HCT116 (cell line): ENCODE measurements at regions not wholly inside any gene's neighbourhood (a gene's known extent, or its start where the extent isn't known, plus 50 kb on each side); places are given as distances from the start of the nearest gene placed in this dataset.

Source experiments
- ATAC-seq: fragments of 200-7000 bp; cut with Tn5 transposase; 2 replicates; pipeline ENCODE4 v1.9.1; 2020; ENCODE audit warnings: mild to moderate bottlenecking, moderate library complexity
- BruUV-seq: library from RNA; stranded (reverse); fragments of 400-500 nt; replicated peaks from 2 replicates; lab custom pipeline; 2021; lab: Mats Ljungman, UMichigan
- CTCF ChIA-PET: fragments of 300-600 bp; sonication (Branson Sonifier 250); formaldehyde crosslinking; loops from one replicate; lab custom pipeline; 2021; ENCODE audit warnings: antibody characterized with exemption; lab: Charles Lee
- POLR2A ChIA-PET: fragments of 300-600, 350-600 bp; sonication (Branson Sonifier 250); formaldehyde crosslinking; loops from one replicate; lab custom pipeline; 2021; ENCODE audit warnings: antibody characterized with exemption; lab: Charles Lee
- RAD21 ChIA-PET, 2 experiments: fragments of 300-600 bp; sonication (Branson Sonifier 250); formaldehyde crosslinking; loops; one replicate each; lab custom pipeline; 2023; ENCODE audit warnings: low total read pairs in 2 of 2; ENCODE audit not compliant: uncharacterized antibody in 2 of 2, unreplicated experiment in 2 of 2, low non-redundant PET in 1 of 2; lab: Charles Lee
- DNase-seq: peaks from one replicate; pipeline ENCODE4 v3.0.0-alpha.2; 2010; ENCODE audit warnings: low read depth, low spot score
- H2AFZ ChIP-seq: fragments of 200-600 bp; shearing (Covaris generic), sonication (generic); 2 replicates; pipeline ENCODE4 v1.6.1; 2017; ENCODE audit warnings: low read depth, mixed run types, mixed read lengths, antibody characterized with exemption, low read length; ENCODE audit not compliant: poor library complexity, severe bottlenecking
- H3K27ac ChIP-seq: 2 replicates; pipeline ENCODE4 v1.5.1; 2012; ENCODE audit warnings: low read depth, low read length
- H3K27me3 ChIP-seq: fragments of 200-600 bp; sonication (generic); 2 replicates; pipeline ENCODE4 v1.6.1; 2016; ENCODE audit warnings: mixed run types, low read length, mixed read lengths; ENCODE audit not compliant: insufficient read depth
- H3K36me3 ChIP-seq, 2 experiments: fragments of 200-500 bp in 1 of 2; fragments of 200-600 bp in 1 of 2; sonication (Bioruptor generic) in 1 of 2; sonication (generic) in 1 of 2; 2 replicates each; pipeline versions ENCODE4 v1.5.1 to v1.6.1; 2014 to 2016; ENCODE audit warnings: low read length in 2 of 2, inconsistent platforms in 1 of 2, mixed read lengths in 1 of 2, mixed run types in 1 of 2; ENCODE audit not compliant: insufficient read depth in 2 of 2, control insufficient read depth in 1 of 2
- H3K4me1 ChIP-seq, 2 experiments: fragments of 200-600 bp in 1 of 2; sonication (generic) in 1 of 2; 2 replicates each; pipeline versions ENCODE4 v1.5.1 to v1.6.1; 2012 to 2017; ENCODE audit warnings: low read length in 2 of 2, inconsistent platforms in 1 of 2, mild to moderate bottlenecking in 1 of 2, mixed read lengths in 1 of 2, mixed run types in 1 of 2, moderate library complexity in 1 of 2; ENCODE audit not compliant: insufficient read depth in 2 of 2, control insufficient read depth in 1 of 2
- H3K4me2 ChIP-seq: fragments of 200-600 bp; sonication (generic); 2 replicates; pipeline ENCODE4 v1.6.1; 2017; ENCODE audit warnings: mixed run types, low read length, mixed read lengths
- H3K4me3 ChIP-seq, 2 experiments: fragments of 200-600 bp in 1 of 2; sonication (generic) in 1 of 2; replicated peaks in 1 of 2; 2 replicates each; pipeline ENCODE4 v1.5.1; 2011 to 2016; ENCODE audit warnings: low read length in 2 of 2, control low read depth in 1 of 2, low read depth in 1 of 2, mild to moderate bottlenecking in 1 of 2, mixed read lengths in 1 of 2, mixed run types in 1 of 2
- H3K79me2 ChIP-seq: fragments of 200-600 bp; sonication (generic); 2 replicates; pipeline ENCODE4 v1.6.1; 2017; ENCODE audit warnings: mild to moderate bottlenecking, mixed run types, low read length, moderate library complexity, mixed read lengths; ENCODE audit not compliant: insufficient read depth
- H3K9ac ChIP-seq: fragments of 200-600 bp; sonication (generic); 2 replicates; pipeline ENCODE4 v1.6.1; 2016; ENCODE audit warnings: low read length, mixed read lengths
- H3K9me2 ChIP-seq: fragments of 200-600 bp; sonication (generic), shearing (Covaris generic); 2 replicates; pipeline ENCODE4 v1.6.1; 2017; ENCODE audit warnings: mixed run types, mild to moderate bottlenecking, moderate library complexity; ENCODE audit not compliant: insufficient read depth
- H3K9me3 ChIP-seq, 2 experiments: fragments of 200-500 bp in 1 of 2; fragments of 200-600 bp in 1 of 2; sonication (Bioruptor generic) in 1 of 2; sonication (generic) in 1 of 2; 2 replicates each; pipeline ENCODE4 v1.6.1; 2014 to 2017; ENCODE audit warnings: low read length in 2 of 2, mixed read lengths in 2 of 2, inconsistent platforms in 1 of 2, low read depth in 1 of 2, mild to moderate bottlenecking in 1 of 2, mixed run types in 1 of 2, moderate library complexity in 1 of 2; ENCODE audit not compliant: control insufficient read depth in 1 of 2, insufficient read depth in 1 of 2
- H4K20me1 ChIP-seq: fragments of 200-600 bp; sonication (generic), shearing (Covaris generic); 2 replicates; pipeline ENCODE4 v1.6.1; 2017; ENCODE audit warnings: mixed run types, mild to moderate bottlenecking, moderate library complexity; ENCODE audit not compliant: insufficient read depth
- ATF3 ChIP-seq: IDR thresholded peaks from 2 replicates; pipeline ENCODE4 v1.6.1; 2012
- CBX3 ChIP-seq: IDR thresholded peaks from 2 replicates; pipeline ENCODE4 v1.6.1; 2012; ENCODE audit warnings: low read depth
- CEBPB ChIP-seq: IDR thresholded peaks from 2 replicates; pipeline ENCODE4 v1.6.1; 2012; ENCODE audit warnings: low read depth
- CTCF ChIP-seq, 3 experiments: fragments of 200-600 bp in 1 of 3; sonication (generic) in 1 of 3; IDR thresholded peaks in 2 of 3; conservative IDR thresholded peaks in 1 of 3; 2 replicates each; pipeline ENCODE4 v1.5.1; 2012 to 2017; ENCODE audit warnings: low read depth in 2 of 3, low read length in 2 of 3, antibody characterized with exemption in 1 of 3, borderline replicate concordance in 1 of 3, control low read depth in 1 of 3, mild to moderate bottlenecking in 1 of 3, mixed read lengths in 1 of 3, mixed run types in 1 of 3, moderate library complexity in 1 of 3; ENCODE audit not compliant: insufficient read depth in 1 of 3
- EGR1 ChIP-seq: IDR thresholded peaks from 2 replicates; pipeline ENCODE4 v1.6.1; 2012; ENCODE audit warnings: low read depth
- ELF1 ChIP-seq: IDR thresholded peaks from 2 replicates; pipeline ENCODE4 v1.6.1; 2012; ENCODE audit warnings: low read depth, borderline replicate concordance
- EZH2 ChIP-seq: fragments of 200-600 bp; sonication (generic); IDR thresholded peaks from 2 replicates; pipeline ENCODE4 v1.6.1; 2017; ENCODE audit warnings: antibody characterized with exemption, mixed run types
- EZH2phosphoT487 ChIP-seq: fragments of 200-600 bp; IDR thresholded peaks from 2 replicates; pipeline ENCODE4 v1.6.1; 2018; ENCODE audit warnings: antibody characterized with exemption, borderline replicate concordance
- JUND ChIP-seq: IDR thresholded peaks from 2 replicates; pipeline ENCODE4 v1.6.1; 2012
- RAD21 ChIP-seq: IDR thresholded peaks from 2 replicates; pipeline ENCODE4 v1.6.1; 2012; ENCODE audit warnings: low read depth, mild to moderate bottlenecking
- REST ChIP-seq: IDR thresholded peaks from 2 replicates; pipeline ENCODE4 v1.6.1; 2012; ENCODE audit warnings: low read depth
- SIN3A ChIP-seq: IDR thresholded peaks from 2 replicates; pipeline ENCODE4 v1.6.1; 2012; ENCODE audit warnings: low read depth
- SRF ChIP-seq: IDR thresholded peaks from 2 replicates; pipeline ENCODE4 v1.6.1; 2012; ENCODE audit warnings: low read depth
- TCF7L2 ChIP-seq: IDR thresholded peaks from 2 replicates; pipeline ENCODE4 v1.7.0; 2011; ENCODE audit warnings: borderline replicate concordance, inconsistent platforms; ENCODE audit not compliant: insufficient read depth, insufficient read length; ENCODE audit errors: extremely low read depth
- YY1 ChIP-seq: IDR thresholded peaks from 2 replicates; pipeline ENCODE4 v1.6.1; 2011; ENCODE audit warnings: low read length, low read depth, moderate library complexity, mild to moderate bottlenecking; ENCODE audit not compliant: insufficient replicate concordance; ENCODE audit errors: extremely low read depth
- ZFX ChIP-seq: fragments of 450-650 bp; IDR thresholded peaks from 2 replicates; pipeline ENCODE4 v1.6.1; 2017
- ZNF274 ChIP-seq: fragments of 200-500 bp; sonication (Bioruptor generic); IDR thresholded peaks from 2 replicates; pipeline ENCODE4 v1.6.1; 2014; ENCODE audit warnings: mild to moderate bottlenecking, low read depth, low read length, inconsistent platforms
- intact Hi-C: fragments of 100-400 bp; cut with micrococcal nuclease; formaldehyde crosslinking; loops from 2 replicates; pipeline ENCODE4 v1.10.0; 2022
- TF ChIP-seq, protein P1 (sequence below): IDR thresholded peaks from 2 replicates; pipeline ENCODE4 v1.6.1; 2012

DNA sequence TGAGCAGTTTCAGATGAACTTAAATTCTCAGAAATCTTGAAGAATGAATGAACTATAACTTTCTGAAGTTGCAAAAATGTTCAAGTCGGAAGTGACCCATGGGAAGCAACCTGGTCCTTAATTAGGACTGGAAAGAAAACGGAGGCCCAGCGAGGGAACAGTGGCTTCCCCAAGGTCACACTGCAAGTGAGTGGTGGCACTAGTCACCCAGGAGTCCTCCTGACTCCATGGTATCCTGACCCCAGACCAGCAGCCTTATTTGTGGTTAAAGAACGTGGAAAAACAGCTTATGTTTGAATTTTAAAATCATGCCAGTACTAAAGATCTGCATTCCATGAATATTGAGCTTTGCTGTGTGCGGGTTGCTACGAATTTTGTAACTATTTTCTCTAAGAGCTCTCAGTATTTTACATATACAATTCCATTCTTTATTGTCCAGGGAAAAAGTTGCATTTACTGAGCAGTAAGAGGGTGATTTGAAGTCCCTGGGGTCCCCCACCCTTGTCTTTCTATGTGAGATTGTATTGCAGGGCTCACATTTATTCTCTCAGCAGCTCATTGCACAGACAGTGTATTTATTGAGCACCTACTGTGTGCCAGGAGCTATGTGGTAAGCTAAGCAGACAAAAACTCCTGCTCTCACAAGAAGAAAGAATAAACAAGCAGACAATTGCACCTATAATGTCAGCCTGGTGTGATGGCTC, 61.6 kb upstream of the ATP5PO start:
- H3K4me1 ChIP-seq, result peaks cover 16 to 26% of the 10 kb centered on the region in 2 experiments; a peak in 3 of 4 replicates
- no peaks in the 10 kb centered on the region for H3K79me2 ChIP-seq
- no peaks in the 10 kb centered on the region for H3K27me3 ChIP-seq
- H3K9me3 ChIP-seq, result no peaks in the 10 kb centered on the region
- ChIA-PET POLR2A (interaction anchor here (1.9 kb wide), 1 partner anchor 29 kb away, joined by 4 read pairs; no protein-coding TSS in a partner anchor), CTCF (no interaction called here), RAD21 (no interaction called here)
- H3K36me3 ChIP-seq, result no peaks in the 10 kb centered on the region
- DNase-seq, result no peak
- no peaks in the 10 kb centered on the region for H4K20me1 ChIP-seq
- no peaks in the 10 kb centered on the region for H3K9me2 ChIP-seq
- no TSS peak for BruUV-seq
- H3K9ac ChIP-seq, result no peak overlapping the region
- peak overlapping the region; percentile 37 for H3K27ac ChIP-seq
- TF ChIP-seq EZH2phosphoT487 (no peak), ZFX (no peak), SRF (no peak), CEBPB (no peak), EZH2 (no peak), EGR1 (no peak), REST (no peak), RAD21 (no peak), ATF3 (no peak), ZNF274 (no peak), JUND (no peak), CTCF (IDR thresholded peaks at IDR 0.05 in 2 of 3, conservative IDR thresholded peaks at IDR 0.05 in 1 of 3; ENCODE audit: borderline replicate concordance in 1 of 3, insufficient read depth in 1 of 3, low read depth in 2 of 3, low read length in 2 of 3) (no peak), CBX3 (no peak), TCF7L2 (no peak), ELF1 (no peak), SIN3A (no peak), YY1 (no peak)
- TF ChIP-seq, protein P1, sequence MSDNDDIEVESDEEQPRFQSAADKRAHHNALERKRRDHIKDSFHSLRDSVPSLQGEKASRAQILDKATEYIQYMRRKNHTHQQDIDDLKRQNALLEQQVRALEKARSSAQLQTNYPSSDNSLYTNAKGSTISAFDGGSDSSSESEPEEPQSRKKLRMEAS, result no peak
- intact Hi-C loops, result no loop called here
- peak overlapping the region; percentile 54 for H3K4me2 ChIP-seq
- ATAC-seq, result no peak
- H3K4me3 ChIP-seq, result no peak overlapping the region
- H2AFZ ChIP-seq, result no peak overlapping the region
